OCI-LY7 (cell line): ENCODE measurements at regions not wholly inside any gene's neighbourhood (a gene's known extent, or its start where the extent isn't known, plus 50 kb on each side); places are given as distances from the start of the nearest gene placed in this dataset.
"Not testable (repeated sequence)": the region's sequence is repeated elsewhere in the genome, so short reads cannot be mapped to it uniquely, and the experiment has no call there.

Experiments used
- CTCF ChIP-seq: fragments of 200-600 bp; sonication (generic); conservative IDR thresholded peaks from 2 replicates; pipeline ENCODE4 v1.5.1; 2014; ENCODE audit warnings: mild to moderate bottlenecking, antibody characterized with exemption, low read length, moderate library complexity, mixed read lengths
- EZH2phosphoT487 ChIP-seq: fragments of 200-600 bp; sonication (generic); IDR thresholded peaks from 2 replicates; pipeline ENCODE4 v1.6.1; 2018; ENCODE audit warnings: low read depth, borderline replicate concordance, mild to moderate bottlenecking, mixed run types, antibody characterized with exemption, low read length, moderate library complexity, mixed read lengths

- TF ChIP-seq CTCF, EZH2phosphoT487: not testable (repeated sequence)
These were observed 877.7 kb downstream of the LTN1 start for GRCh38 chr21:28114986-28115385.
